Left colon (tissue), 2 donors: ENCODE measurements at regions not wholly inside any gene's neighbourhood (a gene's known extent, or its start where the extent isn't known, plus 50 kb on each side); places are given as distances from the start of the nearest gene placed in this dataset.

Source experiments
- ATAC-seq: fragments of 200-7000 bp; cut with Tn5 transposase; one replicate; pipeline ENCODE4 v1.9.1; 2020; ENCODE audit warnings: mild to moderate bottlenecking, moderate library complexity
- DNase-seq, 2 donors: peaks; one replicate each; pipeline ENCODE4 v3.0.0-alpha.2; 2020
- intact Hi-C, 2 donors: fragments of 100-400 bp; cut with DNase I in 1 of 2; cut with micrococcal nuclease in 1 of 2; formaldehyde crosslinking; loops; one replicate each; pipeline versions ENCODE4 v1.11.2 to v1.14.0; 2022; cut with DNase I, micrococcal nuclease
- donor health status: DM: no; HTN: no; CAD: no.
- donor health status: DM: yes; HTN: yes; CAD: no.

DNA sequence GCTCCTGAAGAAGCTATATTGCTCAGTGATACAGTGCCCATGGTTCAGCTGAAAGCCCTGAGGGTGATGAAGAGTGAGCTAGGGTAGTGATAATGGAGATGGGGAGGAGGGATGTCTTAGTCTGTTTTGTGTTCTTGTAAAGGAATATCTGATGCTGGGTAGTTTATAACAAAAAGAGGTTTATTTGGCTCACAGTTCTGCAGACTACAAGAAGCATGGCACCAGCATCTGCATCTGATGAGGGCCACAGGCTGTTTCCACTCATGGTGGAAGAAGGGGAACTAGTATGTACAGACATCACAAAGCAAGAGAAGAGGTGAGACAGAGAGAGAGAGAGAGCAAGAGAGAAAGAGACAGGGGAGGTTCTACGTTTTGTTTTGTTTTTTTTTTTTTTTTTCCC lies 417.3 kb upstream of the TRIB2 start:
- intact Hi-C loops: no loop called here
- no peak for ATAC-seq
- DNase-seq: no peak

DNA sequence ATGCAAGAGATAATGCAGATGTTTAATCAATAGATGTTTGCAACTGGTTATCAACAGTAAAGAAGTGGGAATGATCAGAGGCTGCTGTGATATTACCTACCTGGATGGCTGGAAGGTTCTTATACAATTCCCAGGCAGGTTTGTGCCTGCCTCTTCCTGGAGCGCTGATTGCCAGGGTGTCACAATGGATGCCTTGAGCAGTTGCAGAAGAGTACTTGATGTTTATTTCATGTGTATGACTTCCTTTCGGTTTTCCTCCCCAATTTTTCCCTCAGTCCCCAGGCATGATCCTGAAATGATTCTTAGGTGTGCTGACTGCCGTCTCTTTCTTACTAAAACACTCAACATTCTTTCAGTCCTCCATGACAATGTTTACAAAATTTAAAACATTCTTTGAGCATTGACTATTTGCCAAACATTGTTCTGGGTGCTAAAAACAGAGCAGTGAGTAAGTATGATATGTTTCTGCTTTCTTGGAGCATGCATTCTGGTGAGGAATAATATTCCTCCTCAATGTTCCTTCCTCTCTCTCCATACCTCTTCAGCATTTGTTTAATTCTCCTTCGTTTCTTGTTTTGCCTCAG lies 416.6 kb upstream of the TRIB2 start:
- no peak for ATAC-seq
- no peak for DNase-seq
- intact Hi-C loops: no loop called here

DNA sequence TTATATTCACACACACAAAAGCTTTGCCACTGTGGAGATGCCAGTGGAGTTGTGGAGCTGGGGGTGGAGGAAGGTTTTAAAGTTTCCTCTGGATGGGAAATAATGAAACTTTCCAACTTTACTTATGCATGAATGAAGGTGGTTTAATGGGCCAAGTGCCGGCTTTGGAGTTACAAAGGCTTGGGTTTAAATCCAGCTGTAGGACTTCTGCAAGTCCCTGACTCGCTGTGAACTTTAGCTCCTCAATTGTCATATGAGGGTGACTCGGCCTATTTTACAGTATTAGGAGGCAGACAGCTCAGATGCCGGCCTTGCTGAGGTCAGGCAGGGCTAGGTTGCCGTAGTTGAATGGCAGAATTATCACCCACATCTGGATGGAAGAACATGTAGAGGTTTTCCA lies 415.8 kb upstream of the TRIB2 start:
- intact Hi-C loops: no loop called here
- ATAC-seq (no peak), DNase-seq (no peak)

DNA sequence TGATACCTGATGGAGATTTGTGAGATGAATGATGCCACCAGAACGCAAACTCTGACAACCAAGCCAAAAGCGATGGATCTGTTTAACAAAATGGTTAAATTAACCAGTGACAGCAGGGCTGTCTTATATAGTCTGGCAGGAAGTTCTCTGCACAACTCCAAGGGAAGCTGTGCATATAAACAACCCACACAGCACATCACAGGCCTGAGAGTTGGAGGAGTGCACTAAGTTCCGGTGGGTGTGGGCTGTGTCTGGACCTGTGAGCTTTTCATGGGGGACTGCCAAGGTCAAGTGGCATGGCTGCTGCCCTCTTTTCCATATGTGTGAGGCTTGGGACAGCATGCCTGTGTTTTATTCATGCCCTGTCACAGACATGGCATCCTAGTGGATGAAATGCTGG lies 414.6 kb upstream of the TRIB2 start:
- ATAC-seq: no peak
- no peak for DNase-seq
- intact Hi-C loops: no loop called here

DNA sequence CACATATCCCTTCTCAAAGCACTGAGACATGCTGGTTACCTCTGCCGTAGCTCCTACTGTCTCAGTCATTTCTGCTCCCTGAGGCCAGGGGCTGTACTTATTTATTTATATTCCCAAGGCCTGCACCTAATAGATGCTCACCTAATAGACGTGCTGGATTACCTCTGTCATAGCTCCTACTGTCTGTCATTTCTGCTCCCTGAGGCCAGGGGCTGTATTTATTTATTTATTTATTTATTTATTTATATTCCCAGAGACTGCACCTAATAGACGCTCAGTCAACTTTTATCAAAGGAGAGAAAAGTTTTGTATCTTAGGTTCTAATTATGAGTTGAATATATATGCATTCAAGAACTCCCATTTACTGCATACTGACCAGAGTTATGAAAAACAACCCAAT lies 414.0 kb upstream of the TRIB2 start:
- no peak for DNase-seq
- no peak for ATAC-seq
- intact Hi-C loops: no loop called here

DNA sequence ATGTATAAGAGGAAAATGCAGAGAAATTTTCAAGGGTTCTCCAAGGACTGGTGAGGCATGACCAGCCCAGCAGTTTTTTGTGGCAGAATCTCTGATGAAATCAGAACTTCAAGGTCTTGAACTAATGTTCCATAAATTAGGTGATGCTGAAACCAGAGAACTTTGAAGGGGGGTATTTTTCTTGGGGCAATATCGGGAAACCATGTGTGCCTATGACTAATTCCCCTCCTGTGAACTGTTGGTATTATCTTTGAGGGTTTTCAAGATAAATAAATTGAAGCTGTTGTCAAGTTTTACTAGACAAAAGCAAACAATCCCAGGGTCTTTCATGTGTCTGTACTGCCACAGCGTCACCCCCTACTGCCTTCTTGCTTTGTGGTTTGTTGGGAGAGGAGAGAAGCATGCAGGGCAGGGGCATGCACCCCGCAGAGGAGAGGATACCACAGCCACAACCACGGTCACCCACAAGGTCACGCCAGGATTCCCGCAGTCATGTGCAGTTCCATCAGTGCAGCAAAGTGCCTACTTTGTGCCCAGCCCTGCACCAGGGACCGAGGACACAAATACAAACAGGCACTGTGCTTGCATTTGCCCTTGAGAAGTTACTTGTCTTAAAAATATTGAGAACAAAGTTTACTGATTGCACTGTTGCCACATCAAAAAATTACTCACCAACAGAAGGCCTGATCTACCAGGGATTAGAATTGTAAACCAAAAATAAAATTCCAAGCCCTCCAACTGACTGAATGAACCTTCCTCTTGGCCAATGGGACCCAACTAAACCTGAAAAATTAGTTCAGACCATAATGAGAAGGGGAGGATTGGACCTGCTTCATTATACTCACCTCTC lies 413.3 kb upstream of the TRIB2 start:
- ATAC-seq (no peak), DNase-seq (no peak)
- intact Hi-C loops: no loop called here

DNA sequence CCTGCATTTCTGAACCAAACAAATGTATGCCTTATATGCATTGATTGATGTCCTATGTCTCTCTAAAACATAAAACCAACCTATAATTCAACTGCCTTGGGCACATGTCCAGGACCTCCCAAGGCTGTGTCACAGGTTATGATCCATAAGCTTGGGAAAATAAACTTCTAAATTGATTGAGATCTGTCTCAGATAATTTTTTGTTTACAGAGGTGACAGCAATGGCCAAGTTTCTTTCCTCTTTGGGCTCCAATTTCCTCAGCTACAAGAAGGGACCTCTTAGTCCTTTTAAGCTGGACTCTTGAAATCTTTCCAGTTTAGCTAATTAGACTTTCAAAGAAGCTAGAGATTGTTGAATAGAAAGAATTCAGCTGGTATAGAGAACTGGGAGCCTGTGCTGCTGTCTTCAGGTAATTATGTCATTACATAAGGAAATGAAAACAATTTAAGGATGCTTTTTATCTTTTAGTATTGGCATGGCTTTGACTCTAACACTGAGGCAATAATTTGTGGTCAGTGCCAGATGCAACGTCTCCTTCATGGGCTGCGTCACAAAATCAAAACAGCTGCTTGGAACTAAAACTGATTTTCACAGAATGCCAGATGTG lies 412.1 kb upstream of the TRIB2 start:
- intact Hi-C loops: no loop called here
- peak in 1 of 2 donors; percentile 54 for DNase-seq
- peak; percentile 86 for ATAC-seq

DNA sequence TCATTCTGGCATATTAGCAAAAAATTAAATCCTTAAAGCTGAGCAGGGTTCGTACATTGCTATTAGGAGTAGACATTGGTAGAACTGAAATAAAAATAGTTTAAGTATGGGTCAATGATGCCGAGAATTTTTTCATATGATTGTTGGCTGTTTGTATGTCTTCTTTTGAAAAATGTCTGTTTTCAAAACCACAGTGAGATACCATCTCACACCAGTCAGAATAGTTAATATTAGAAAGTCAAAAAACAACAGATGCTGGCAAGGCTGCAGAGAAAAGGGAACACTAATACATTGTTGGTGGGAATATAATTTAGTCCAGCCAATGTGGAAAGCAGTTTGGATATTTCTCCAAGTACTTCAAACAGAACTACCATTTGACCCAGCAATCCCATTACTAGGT lies 410.8 kb upstream of the TRIB2 start:
- intact Hi-C loops: no loop called here
- DNase-seq (no peak), ATAC-seq (no peak)

DNA sequence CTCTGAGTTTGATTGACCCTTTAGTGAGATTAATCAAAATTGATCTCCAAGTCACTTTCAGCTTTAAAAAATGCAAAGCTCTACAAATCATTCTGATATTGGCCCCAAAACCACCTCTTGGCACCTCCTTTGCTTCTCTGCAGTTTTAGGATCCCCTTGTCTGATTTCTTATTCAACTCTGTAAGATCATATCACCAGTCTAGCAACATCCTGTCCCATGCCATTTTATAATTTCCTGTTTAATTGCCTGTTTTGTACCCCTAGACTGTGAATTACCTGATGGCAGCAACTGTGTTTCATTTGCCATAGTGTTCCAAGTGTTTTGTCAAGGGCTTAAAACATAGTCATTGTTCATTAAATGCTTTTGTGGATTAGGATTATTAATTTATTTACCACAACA lies 406.3 kb upstream of the TRIB2 start:
- no peak for ATAC-seq
- intact Hi-C loops: no loop called here
- no peak for DNase-seq

DNA sequence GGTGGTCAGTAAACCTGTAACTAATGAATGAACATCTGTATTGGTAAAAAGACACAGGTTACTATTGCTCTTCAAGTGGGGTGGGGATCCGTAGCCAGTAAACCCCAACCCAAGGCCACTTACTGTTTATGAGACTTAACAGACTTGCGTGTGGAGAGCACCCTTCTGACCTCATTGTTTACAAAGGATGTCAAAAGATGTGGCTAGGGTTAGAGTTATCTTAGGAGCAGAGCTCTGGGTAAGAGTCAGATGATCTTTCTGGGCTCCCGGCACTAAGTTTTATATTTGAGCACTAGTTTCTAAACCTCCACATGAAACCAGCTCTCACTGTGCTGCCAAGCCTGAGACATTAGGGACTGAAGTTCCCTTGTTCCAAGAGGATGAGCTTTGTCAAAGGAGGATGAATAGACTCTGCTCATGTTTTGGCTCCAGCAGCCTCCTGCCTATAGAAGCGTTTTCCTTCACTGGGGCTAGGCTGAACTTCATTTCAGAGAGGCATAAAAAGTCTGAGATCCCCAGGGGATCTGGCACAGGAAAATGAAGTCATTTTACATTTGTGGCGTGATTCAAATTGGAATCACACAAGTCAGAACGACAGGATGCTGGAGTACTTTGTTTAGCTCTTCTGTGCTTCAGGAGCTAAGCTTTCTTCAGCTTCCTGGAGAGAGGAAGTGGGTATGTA lies 403.1 kb upstream of the TRIB2 start:
- intact Hi-C loops: no loop called here
- ATAC-seq (no peak), DNase-seq (no peak)

DNA sequence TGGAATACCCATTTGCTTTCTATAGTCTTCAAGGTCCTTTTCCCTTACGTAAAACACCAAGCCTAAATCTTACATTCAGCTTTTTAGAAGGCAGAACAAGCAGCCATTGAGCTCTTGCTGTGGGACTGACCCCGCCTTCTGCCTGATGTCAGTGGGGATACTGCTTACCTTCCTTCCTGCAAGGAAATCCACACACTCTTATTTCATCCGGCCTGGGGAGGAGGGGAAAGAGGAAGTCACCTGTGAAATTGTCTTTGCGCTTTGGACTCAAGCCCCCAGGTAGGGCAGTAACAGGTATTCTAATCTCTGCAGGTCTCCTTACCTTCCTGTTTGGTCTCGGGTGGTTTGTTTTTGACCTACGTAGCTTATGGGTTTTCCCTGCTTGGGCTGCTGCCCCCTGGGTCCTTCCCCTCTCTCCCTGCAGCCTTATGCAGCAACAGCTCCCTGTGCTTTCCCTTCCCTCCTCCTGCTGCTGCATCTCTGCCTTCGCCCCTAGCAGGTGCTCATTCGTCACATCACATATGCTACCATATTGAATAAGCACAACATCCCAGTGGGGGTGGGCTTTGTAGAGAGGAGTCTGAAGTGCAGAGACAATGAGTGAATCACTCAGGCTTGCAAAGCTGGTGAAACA lies 402.5 kb upstream of the TRIB2 start:
- no peak for DNase-seq
- peak; percentile 29 for ATAC-seq
- intact Hi-C loops: no loop called here

DNA sequence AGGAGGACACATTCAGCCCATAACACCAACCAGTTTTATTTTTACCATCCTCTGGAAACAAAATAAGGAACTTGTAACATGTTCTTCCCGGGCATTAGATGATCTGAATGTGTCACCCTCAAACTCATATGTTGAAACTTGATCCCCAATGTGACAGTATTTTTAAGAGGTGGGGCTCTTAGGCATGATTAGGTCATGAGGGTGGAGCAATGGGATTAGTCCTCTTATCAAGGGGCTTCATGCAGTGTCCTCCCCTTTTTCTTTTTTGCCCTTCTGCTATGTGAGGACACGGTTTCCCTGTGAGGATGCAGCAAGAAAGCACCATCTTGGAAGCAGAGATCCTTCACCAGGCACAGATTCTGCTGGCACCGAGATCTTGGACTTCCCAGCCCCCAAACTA lies 401.5 kb upstream of the TRIB2 start:
- intact Hi-C loops: no loop called here
- ATAC-seq (no peak), DNase-seq (no peak)

DNA sequence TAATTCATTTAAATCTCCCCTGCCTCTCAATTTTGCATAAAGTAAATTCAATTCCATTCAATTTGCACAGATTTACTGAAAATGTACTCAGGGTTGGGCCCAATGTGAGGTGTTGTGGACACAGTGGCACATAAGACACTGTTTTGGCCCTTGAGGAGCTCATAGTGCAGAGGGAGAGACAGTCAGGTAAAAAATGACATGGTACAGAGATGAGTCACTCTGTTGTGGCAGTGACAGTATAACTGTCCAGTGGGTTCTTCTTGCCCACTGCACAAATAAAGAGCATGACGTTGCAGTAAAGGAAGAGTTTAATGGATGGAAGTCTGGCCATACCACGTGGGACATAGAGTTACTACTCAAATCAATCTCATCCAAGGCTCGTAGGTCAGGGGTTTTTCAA lies 400.3 kb upstream of the TRIB2 start:
- ATAC-seq (no peak), DNase-seq (no peak)
- intact Hi-C loops: no loop called here

DNA sequence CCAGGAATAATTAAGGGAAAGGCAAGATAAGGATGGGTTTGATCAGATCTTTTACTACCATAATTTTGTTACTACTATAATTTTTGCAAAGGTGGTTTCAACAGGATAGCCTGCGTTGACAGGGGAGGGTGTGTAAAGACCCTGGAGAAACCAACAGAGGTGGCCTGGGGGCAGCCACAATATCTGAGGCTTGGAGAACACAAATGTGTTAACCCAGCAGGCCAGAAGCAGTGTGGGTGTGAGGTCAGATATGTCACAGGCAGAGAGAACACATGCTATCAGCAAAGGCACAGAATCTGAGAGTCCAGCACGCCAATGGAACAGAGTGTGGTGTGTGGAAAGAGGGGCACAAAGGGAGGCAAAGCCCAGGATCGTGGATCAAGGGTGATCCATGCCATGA lies 399.4 kb upstream of the TRIB2 start:
- intact Hi-C loops: no loop called here
- ATAC-seq: no peak
- no peak for DNase-seq

DNA sequence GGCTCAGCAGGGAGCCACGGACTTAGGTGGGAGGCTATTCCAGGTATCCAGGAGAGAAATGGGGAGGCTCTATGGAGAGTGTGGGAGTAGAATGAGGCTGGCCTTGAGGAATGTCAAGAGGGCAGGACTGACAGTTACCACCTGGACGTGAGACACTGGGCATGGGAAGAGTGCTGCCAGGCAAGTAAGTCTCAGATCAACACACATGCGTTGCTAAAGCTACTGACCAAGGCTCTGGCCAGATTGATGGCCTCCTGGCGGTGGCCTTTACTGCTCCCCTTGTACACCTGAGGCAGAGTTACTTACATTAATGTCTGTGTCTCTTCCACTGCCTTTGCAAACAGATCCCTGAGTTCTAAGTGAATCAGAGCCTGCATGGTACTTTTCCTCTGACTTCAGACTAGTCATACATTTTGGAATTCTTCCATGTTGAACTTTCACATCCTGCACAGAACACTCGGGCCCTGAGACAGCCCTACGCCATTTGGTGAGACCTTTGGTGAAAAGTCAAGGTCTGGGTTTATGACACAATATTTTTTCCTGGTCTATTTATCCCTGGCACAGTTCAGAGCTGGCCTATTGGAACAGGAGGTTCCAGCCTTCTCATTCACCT lies 398.8 kb upstream of the TRIB2 start:
- peak; percentile 84 for ATAC-seq
- DNase-seq: peak in 1 of 2 donors; percentile 50
- intact Hi-C loops: no loop called here

DNA sequence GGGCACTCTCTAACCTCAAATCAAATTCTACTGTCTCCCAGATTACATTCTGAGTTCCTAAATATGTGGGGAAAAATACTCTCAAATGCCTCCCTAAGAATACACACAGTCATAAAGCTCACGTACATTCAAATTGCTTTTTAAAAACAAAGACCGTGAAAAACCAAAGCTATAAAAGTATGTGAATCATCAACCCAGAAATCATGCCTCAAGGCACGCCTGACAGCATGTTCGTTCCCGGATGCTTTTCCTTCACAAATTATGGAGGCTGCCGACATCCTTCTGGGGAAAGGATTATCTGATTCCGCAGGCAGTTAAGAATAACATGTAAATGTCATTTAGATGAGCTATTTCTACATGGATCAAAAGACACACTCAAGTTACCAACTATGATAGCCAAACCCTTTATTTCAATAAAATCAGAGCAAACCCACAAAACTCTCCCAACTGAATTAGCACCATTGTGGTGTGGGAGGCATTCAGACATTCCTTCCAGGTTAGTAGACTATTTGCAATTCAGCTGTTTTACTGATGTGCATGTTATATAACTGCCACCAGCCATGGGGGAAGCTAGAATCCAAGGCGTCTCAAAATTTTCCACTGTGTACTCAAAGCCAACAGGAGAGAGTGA lies 398.2 kb upstream of the TRIB2 start:
- intact Hi-C loops: no loop called here
- peak; percentile 39 to 49 for DNase-seq
- ATAC-seq: peak; percentile 85

DNA sequence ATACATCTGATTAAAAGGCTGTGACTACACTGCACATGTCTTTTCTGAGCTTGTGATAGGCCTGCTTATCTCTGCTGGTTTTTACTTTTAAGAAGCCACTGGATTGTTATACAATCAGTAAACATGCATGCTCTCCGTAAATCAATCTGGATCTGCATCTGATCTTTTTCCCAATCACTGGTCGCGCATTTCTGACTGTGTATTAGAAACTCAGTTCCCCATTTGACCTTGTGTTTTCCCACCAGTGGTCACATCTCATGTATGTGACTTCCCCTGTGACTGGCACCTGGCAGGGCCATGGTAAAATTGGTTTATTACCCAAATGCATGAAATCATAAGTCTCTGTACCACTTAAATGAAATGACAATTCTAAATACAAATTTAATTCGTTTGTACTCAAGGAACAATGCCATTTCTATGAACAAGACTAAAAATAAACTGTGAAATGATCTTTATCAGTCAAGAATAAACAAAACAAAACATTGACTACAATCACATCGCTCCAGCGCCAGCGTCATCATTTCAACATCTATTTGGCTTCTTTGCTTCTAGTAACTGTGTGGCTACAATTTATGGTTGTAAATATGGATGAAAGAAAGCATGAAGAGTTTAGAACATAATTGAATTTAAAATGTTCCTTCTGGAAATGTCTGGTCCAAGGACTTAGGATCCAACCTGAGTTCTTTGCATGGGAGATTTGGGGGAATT lies 396.6 kb upstream of the TRIB2 start:
- DNase-seq: no peak
- no peak for ATAC-seq
- intact Hi-C loops: no loop called here

DNA sequence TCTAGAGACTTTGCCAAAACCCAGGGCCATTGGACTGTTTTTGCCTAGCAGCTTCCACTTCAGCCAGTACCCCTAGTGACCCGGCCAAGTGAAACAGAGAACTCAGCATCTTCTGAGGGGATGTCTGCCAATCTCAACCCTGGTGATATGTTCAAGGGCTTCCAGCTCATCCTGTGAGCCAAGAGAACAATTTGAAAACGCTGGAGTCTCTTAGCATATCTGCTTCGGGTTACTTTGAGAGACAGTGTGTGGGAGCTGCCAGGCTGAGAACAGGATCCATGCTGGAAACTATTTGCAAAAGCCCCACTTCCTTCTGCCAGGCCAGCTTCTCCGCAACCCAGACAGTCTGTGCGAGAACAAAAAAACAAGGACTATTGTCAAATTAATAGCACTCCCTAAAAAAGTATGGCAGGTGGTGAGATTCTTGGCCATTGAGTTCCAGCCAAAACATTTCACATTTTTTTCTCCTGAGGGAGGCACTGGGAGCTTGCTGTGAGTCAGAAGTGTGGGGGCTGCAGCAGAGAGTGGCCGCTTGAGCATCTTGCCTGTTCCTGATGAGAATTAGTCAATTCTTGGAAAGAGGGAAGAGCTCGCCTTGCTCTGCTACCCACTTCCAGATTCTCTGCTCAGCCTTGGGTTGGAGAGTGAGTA lies 395.6 kb upstream of the TRIB2 start:
- no peak for ATAC-seq
- intact Hi-C loops: no loop called here
- DNase-seq: no peak
